ENCODE measurements at regions not wholly inside any gene's neighbourhood (a gene's known extent, or its start where the extent isn't known, plus 50 kb on each side); places are given as distances from the start of the nearest gene placed in this dataset.
"Not testable (repeated sequence)": the region's sequence is repeated elsewhere in the genome, so short reads cannot be mapped to it uniquely, and the experiment has no call there.

GRCh38 chr10:101280511-101280910, 51.2 kb upstream of the LBX1 start:
- no peak for DNase-seq (ENCODE audit: low read depth)

GRCh38 chr10:101280921-101281320, 51.7 kb upstream of the LBX1 start:
- not testable (repeated sequence) for DNase-seq (ENCODE audit: low read depth)

GRCh38 chr10:101282947-101283346, 53.7 kb upstream of the LBX1 start:
- DNase-seq (ENCODE audit: low read depth) = no peak

GRCh38 chr10:101283762-101284100, 54.5 kb upstream of the LBX1 start:
- DNase-seq (ENCODE audit: low read depth) = no peak

- DNase-seq (ENCODE audit: low read depth) = no peak
Observed at GRCh38 chr10:101284101-101284743, 55.0 kb upstream of the LBX1 start.

GRCh38 chr10:101284744-101285463, 55.6 kb upstream of the LBX1 start:
- DNase-seq (ENCODE audit: low read depth) = no peak

GRCh38 chr10:101285519-101286070, 56.3 kb upstream of the LBX1 start:
- no peak for DNase-seq (ENCODE audit: low read depth)

- DNase-seq (ENCODE audit: low read depth) = no peak
Observed at GRCh38 chr10:101286248-101287046, 57.2 kb upstream of the LBX1 start.

- peak; percentile 14 for DNase-seq (ENCODE audit: low read depth)
Observed at GRCh38 chr10:101287183-101287996, 58.1 kb upstream of the LBX1 start.

- DNase-seq (ENCODE audit: low read depth) = peak; percentile 18
Observed at GRCh38 chr10:101287997-101288635, 58.9 kb upstream of the LBX1 start.

GRCh38 chr10:101289541-101289940, 60.3 kb upstream of the LBX1 start:
- DNase-seq (ENCODE audit: low read depth) = no peak

GRCh38 chr10:101290431-101290830, 61.2 kb upstream of the LBX1 start:
- no peak for DNase-seq (ENCODE audit: low read depth)

- no peak for DNase-seq (ENCODE audit: low read depth)
Observed at GRCh38 chr10:101290881-101291280, 61.6 kb upstream of the LBX1 start.

GRCh38 chr10:101291331-101292193, 62.3 kb upstream of the LBX1 start:
- peak; percentile 15 for DNase-seq (ENCODE audit: low read depth)

- no peak for DNase-seq (ENCODE audit: low read depth)
Observed at GRCh38 chr10:101292194-101293006, 61.6 kb upstream of the BTRC start.

GRCh38 chr10:101293007-101293723, 60.8 kb upstream of the BTRC start:
- no peak for DNase-seq (ENCODE audit: low read depth)

GRCh38 chr10:101294109-101294508, 59.9 kb upstream of the BTRC start:
- DNase-seq (ENCODE audit: low read depth) = no peak

GRCh38 chr10:101295261-101295660, 58.7 kb upstream of the BTRC start:
- no peak for DNase-seq (ENCODE audit: low read depth)

Measured in CMK (cell line).